ENCODE measurements at regions not wholly inside any gene's neighbourhood (a gene's known extent, or its start where the extent isn't known, plus 50 kb on each side); places are given as distances from the start of the nearest gene placed in this dataset.

DNA sequence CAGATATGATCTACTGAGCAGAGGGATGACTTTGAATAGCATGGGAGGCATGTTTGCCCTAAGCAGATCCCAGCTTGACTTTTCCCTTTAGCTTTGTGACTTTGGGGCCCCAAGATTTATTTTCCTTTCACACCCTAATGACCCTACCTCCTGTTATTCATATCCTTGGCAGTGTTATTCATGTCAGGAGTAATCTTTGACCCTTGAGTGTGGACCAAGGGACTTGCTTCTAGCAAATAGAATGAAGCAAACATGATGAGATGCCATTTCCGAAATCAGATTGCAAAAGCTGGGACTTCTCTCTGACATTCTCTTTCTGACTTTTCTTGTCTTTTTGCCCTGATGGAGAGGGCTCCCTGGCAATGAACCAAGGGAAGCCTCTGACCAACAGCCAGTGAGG is 415.4 kb upstream of the PROK2 start:
- no peaks in the 10 kb centered on the region for H3K27me3 ChIP-seq (replicated peaks; ENCODE audit: insufficient read depth, low read length)
- DNase-seq, result no peak

GRCh38 chr3:72199530-72199929 is 414.6 kb upstream of the PROK2 start:
- TF ChIP-seq, protein P1, sequence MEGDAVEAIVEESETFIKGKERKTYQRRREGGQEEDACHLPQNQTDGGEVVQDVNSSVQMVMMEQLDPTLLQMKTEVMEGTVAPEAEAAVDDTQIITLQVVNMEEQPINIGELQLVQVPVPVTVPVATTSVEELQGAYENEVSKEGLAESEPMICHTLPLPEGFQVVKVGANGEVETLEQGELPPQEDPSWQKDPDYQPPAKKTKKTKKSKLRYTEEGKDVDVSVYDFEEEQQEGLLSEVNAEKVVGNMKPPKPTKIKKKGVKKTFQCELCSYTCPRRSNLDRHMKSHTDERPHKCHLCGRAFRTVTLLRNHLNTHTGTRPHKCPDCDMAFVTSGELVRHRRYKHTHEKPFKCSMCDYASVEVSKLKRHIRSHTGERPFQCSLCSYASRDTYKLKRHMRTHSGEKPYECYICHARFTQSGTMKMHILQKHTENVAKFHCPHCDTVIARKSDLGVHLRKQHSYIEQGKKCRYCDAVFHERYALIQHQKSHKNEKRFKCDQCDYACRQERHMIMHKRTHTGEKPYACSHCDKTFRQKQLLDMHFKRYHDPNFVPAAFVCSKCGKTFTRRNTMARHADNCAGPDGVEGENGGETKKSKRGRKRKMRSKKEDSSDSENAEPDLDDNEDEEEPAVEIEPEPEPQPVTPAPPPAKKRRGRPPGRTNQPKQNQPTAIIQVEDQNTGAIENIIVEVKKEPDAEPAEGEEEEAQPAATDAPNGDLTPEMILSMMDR (IDR thresholded peaks at IDR 0.05; ENCODE audit: low read length), result no peak
- TF ChIP-seq EZH2 (optimal IDR thresholded peaks at IDR 0.05; ENCODE audit: low read depth, low read length) (no peak), EZH2phosphoT487 (IDR thresholded peaks at IDR 0.05; ENCODE audit: low read length) (no peak)
- Histone ChIP-seq H3F3A (ENCODE audit: insufficient read depth, low read length) (no peaks in the 10 kb centered on the region), H3K9ac (ENCODE audit: low read length) (no peak overlapping the region), H3K27me3 (replicated peaks; ENCODE audit: insufficient read depth, low read length) (no peaks in the 10 kb centered on the region), H3K4me1 (ENCODE audit: low read length) (no peaks in the 10 kb centered on the region), H3K36me3 (replicated peaks; ENCODE audit: insufficient read depth, low read length) (no peaks in the 10 kb centered on the region), H2AFZ (ENCODE audit: low read length) (no peak overlapping the region), H4K20me1 (ENCODE audit: insufficient read depth, low read length) (no peaks in the 10 kb centered on the region), H3K27ac (ENCODE audit: low read length) (no peak overlapping the region), H3K4me2 (ENCODE audit: low read depth, low read length) (no peak overlapping the region), H3K9me2 (replicated peaks; ENCODE audit: insufficient read depth, low read length) (no peaks in the 10 kb centered on the region), H3K4me3 (ENCODE audit: low read length) (no peak overlapping the region), H3K79me2 (ENCODE audit: low read length) (no peaks in the 10 kb centered on the region), H3K9me3 (replicated peaks; ENCODE audit: insufficient read depth, low read length) (no peaks in the 10 kb centered on the region)
- no peak for DNase-seq

More for the DNA sequence above, 415.4 kb upstream of the PROK2 start:
- TF ChIP-seq EZH2 (optimal IDR thresholded peaks at IDR 0.05; ENCODE audit: low read depth, low read length) (no peak), EZH2phosphoT487 (IDR thresholded peaks at IDR 0.05; ENCODE audit: low read length) (no peak)
- TF ChIP-seq, protein P1 (IDR thresholded peaks at IDR 0.05; ENCODE audit: low read length), result no peak
- H3K9me3 ChIP-seq (replicated peaks; ENCODE audit: insufficient read depth, low read length), result no peaks in the 10 kb centered on the region
- no peaks in the 10 kb centered on the region for H3K36me3 ChIP-seq (replicated peaks; ENCODE audit: insufficient read depth, low read length)
- no peaks in the 10 kb centered on the region for H3K9me2 ChIP-seq (replicated peaks; ENCODE audit: insufficient read depth, low read length)
- H3K4me3 ChIP-seq (ENCODE audit: low read length), result no peak overlapping the region
- H3K79me2 ChIP-seq (ENCODE audit: low read length), result no peaks in the 10 kb centered on the region
- no peak overlapping the region for H3K27ac ChIP-seq (ENCODE audit: low read length)
- no peaks in the 10 kb centered on the region for H3F3A ChIP-seq (ENCODE audit: insufficient read depth, low read length)
- H3K4me1 ChIP-seq (ENCODE audit: low read length), result no peaks in the 10 kb centered on the region
- H2AFZ ChIP-seq (ENCODE audit: low read length), result no peak overlapping the region
- no peak overlapping the region for H3K4me2 ChIP-seq (ENCODE audit: low read depth, low read length)
- H4K20me1 ChIP-seq (ENCODE audit: insufficient read depth, low read length), result no peaks in the 10 kb centered on the region
- H3K9ac ChIP-seq (ENCODE audit: low read length), result no peak overlapping the region

DNA sequence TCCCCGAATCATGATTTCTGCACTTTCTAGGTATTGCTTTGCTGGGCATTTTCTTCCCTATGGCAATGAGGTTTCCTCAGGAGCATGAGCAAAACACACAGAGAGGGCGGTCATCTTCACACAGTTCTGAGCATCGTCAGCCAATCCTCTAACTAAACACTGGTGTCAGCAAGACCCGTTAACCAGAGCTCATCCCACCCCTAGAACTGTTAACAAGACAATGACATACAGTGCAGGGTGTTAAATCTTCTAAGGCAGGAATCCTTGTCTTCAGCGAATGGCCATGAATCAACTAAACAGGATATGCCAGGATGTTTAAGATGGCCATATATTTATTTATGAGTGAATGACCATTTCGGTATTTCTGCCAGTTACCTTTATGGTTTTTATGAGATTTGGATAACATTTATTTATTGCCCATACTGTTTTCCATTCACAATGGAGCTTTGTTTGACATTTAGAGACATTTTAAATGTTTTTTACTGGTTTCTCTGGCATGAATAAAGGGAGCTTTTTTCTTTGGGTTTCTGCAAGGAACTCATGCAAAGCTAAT is 411.5 kb upstream of the PROK2 start:
- no peak overlapping the region for H3K9ac ChIP-seq (ENCODE audit: low read length)
- DNase-seq, result no peak
- H3K79me2 ChIP-seq (ENCODE audit: low read length), result no peaks in the 10 kb centered on the region
- TF ChIP-seq, protein P1 (IDR thresholded peaks at IDR 0.05; ENCODE audit: low read length), result no peak
- no peak for TF ChIP-seq EZH2 (optimal IDR thresholded peaks at IDR 0.05; ENCODE audit: low read depth, low read length)
- TF ChIP-seq EZH2phosphoT487 (IDR thresholded peaks at IDR 0.05; ENCODE audit: low read length), result no peak
- H3K36me3 ChIP-seq (replicated peaks; ENCODE audit: insufficient read depth, low read length), result no peaks in the 10 kb centered on the region
- H3K27ac ChIP-seq (ENCODE audit: low read length), result no peak overlapping the region
- H3F3A ChIP-seq (ENCODE audit: insufficient read depth, low read length), result no peaks in the 10 kb centered on the region
- H3K9me2 ChIP-seq (replicated peaks; ENCODE audit: insufficient read depth, low read length), result no peaks in the 10 kb centered on the region
- H2AFZ ChIP-seq (ENCODE audit: low read length), result no peak overlapping the region
- no peak overlapping the region for H3K4me3 ChIP-seq (ENCODE audit: low read length)
- H3K4me1 ChIP-seq (ENCODE audit: low read length), result no peaks in the 10 kb centered on the region
- H4K20me1 ChIP-seq (ENCODE audit: insufficient read depth, low read length), result no peaks in the 10 kb centered on the region
- H3K4me2 ChIP-seq (ENCODE audit: low read depth, low read length), result no peak overlapping the region
- H3K27me3 ChIP-seq (replicated peaks; ENCODE audit: insufficient read depth, low read length), result no peaks in the 10 kb centered on the region
- H3K9me3 ChIP-seq (replicated peaks; ENCODE audit: insufficient read depth, low read length), result no peaks in the 10 kb centered on the region
